Epithelial cell of esophagus (primary cell): ENCODE measurements at regions not wholly inside any gene's neighbourhood (a gene's known extent, or its start where the extent isn't known, plus 50 kb on each side); places are given as distances from the start of the nearest gene placed in this dataset.

Experiments used
- DNase-seq: peaks from one replicate; pipeline ENCODE4 v3.0.0; 2010; ENCODE audit warnings: low read depth
- H3K4me3 ChIP-seq: 2 replicates; pipeline ENCODE4 v1.5.1; 2011; ENCODE audit warnings: mild to moderate bottlenecking, low read length, control low read depth
- CTCF ChIP-seq: IDR thresholded peaks from 2 replicates; pipeline ENCODE4 v1.5.1; 2011; ENCODE audit warnings: low read depth, mild to moderate bottlenecking, low read length, control low read depth, inconsistent platforms; ENCODE audit not compliant: insufficient read depth; ENCODE audit errors: missing control alignments

GRCh38 chr2:138329591-138329990 is 172.0 kb upstream of the SPOPL start:
- no peak overlapping the region for H3K4me3 ChIP-seq
- TF ChIP-seq CTCF, result no peak
- no peak for DNase-seq

GRCh38 chr2:138333121-138333520 is 168.4 kb upstream of the SPOPL start:
- TF ChIP-seq CTCF, result no peak
- no peak overlapping the region for H3K4me3 ChIP-seq
- no peak for DNase-seq

- H3K4me3 ChIP-seq, result no peak overlapping the region
- DNase-seq, result no peak
- TF ChIP-seq CTCF, result no peak
These were observed 167.9 kb upstream of the SPOPL start for GRCh38 chr2:138333677-138334076.

GRCh38 chr2:138334323-138334722 is 167.2 kb upstream of the SPOPL start:
- no peak for DNase-seq
- H3K4me3 ChIP-seq, result no peak overlapping the region
- no peak for TF ChIP-seq CTCF

- TF ChIP-seq CTCF, result no peak
- no peak for DNase-seq
- no peak overlapping the region for H3K4me3 ChIP-seq
These were observed 166.5 kb upstream of the SPOPL start for GRCh38 chr2:138335036-138335435.

- no peak for TF ChIP-seq CTCF
- peak; percentile 11 for DNase-seq
- H3K4me3 ChIP-seq, result no peak overlapping the region
These were observed 165.4 kb upstream of the SPOPL start for GRCh38 chr2:138336146-138336545.

- H3K4me3 ChIP-seq, result no peak overlapping the region
- no peak for DNase-seq
- TF ChIP-seq CTCF, result no peak
These were observed 146.3 kb upstream of the SPOPL start for GRCh38 chr2:138355244-138355643.
